K562 (cell line): ENCODE measurements at regions not wholly inside any gene's neighbourhood (a gene's known extent, or its start where the extent isn't known, plus 50 kb on each side); places are given as distances from the start of the nearest gene placed in this dataset.

Experiments used
- BHLHE40 ChIP-seq: IDR thresholded peaks from 2 replicates; pipeline ENCODE4 v1.6.1; 2011; ENCODE audit warnings: low read length, improper control_type of control experiment
- CREB1 ChIP-seq, 2 experiments: sonication (generic) in 1 of 2; formaldehyde crosslinking in 1 of 2; IDR thresholded peaks; 2 replicates each; pipeline versions ENCODE4 v1.6.1 to v1.8.0; 2012 to 2022; ENCODE audit warnings: inconsistent platforms in 1 of 2, mild to moderate bottlenecking in 1 of 2, missing genetic modification reagents in 1 of 2, moderate library complexity in 1 of 2
- DMBX1 ChIP-seq: fragments of 250-450 bp; sonication (Bioruptor Pico); IDR thresholded peaks from 2 replicates; pipeline ENCODE4 v1.8.0; 2022; ENCODE audit warnings: inconsistent platforms, mild to moderate bottlenecking, moderate library complexity, borderline replicate concordance
- GATAD2A ChIP-seq: fragments of 450-650 bp; IDR thresholded peaks from 2 replicates; pipeline ENCODE4 v1.6.1; 2017
- NCOR1 ChIP-seq: fragments of 450-650 bp; IDR thresholded peaks from 2 replicates; pipeline ENCODE4 v1.6.1; 2016; ENCODE audit warnings: mild to moderate bottlenecking, moderate library complexity
- RBM22 ChIP-seq: fragments of 200-400 bp; formaldehyde crosslinking; IDR thresholded peaks from 2 replicates; pipeline ENCODE4 v1.6.1; 2018; ENCODE audit warnings: low read length, low read depth; ENCODE audit not compliant: poor library complexity, severe bottlenecking
- RBM25 ChIP-seq: fragments of 200-400 bp; formaldehyde crosslinking; IDR thresholded peaks from 2 replicates; pipeline ENCODE4 v1.6.1; 2018; ENCODE audit warnings: low read length, low read depth, moderate library complexity; ENCODE audit not compliant: severe bottlenecking
- RBM34 ChIP-seq: fragments of 200-400 bp; formaldehyde crosslinking; IDR thresholded peaks from 2 replicates; pipeline ENCODE4 v1.6.1; 2018; ENCODE audit warnings: low read length, borderline replicate concordance; ENCODE audit not compliant: insufficient read depth
- RHOXF2B ChIP-seq: fragments of 250-450 bp; sonication (Bioruptor Pico); conservative IDR thresholded peaks from 2 replicates; pipeline ENCODE4 v1.5.1; 2021
- SMAD2 ChIP-seq: fragments of 150-350 bp; IDR thresholded peaks from 2 replicates; pipeline ENCODE4 v1.6.1; 2014; ENCODE audit warnings: low read depth, mild to moderate bottlenecking, low read length
- ZHX1 ChIP-seq: fragments of 150-350 bp; conservative IDR thresholded peaks from 2 replicates; pipeline ENCODE4 v1.6.1; 2014; ENCODE audit warnings: low read length
- ZNF449 ChIP-seq: fragments of 250-450 bp; sonication (Bioruptor Pico); IDR thresholded peaks from 2 replicates; pipeline ENCODE4 v1.8.0; 2022; ENCODE audit warnings: moderate library complexity, mild to moderate bottlenecking, inconsistent platforms
- TF ChIP-seq, protein P1 (sequence below): IDR thresholded peaks from 3 replicates; pipeline ENCODE4 v1.6.1; 2011; ENCODE audit warnings: borderline replicate concordance, mild to moderate bottlenecking; ENCODE audit not compliant: insufficient read length, insufficient read depth
- TF ChIP-seq, protein P2 (sequence below): sonication (generic); formaldehyde crosslinking; IDR thresholded peaks from 2 replicates; pipeline ENCODE4 v1.5.0; 2020; ENCODE audit warnings: missing genetic modification reagents
- TF ChIP-seq, protein P3 (sequence below): fragments of 450-650 bp; IDR thresholded peaks from 2 replicates; pipeline ENCODE4 v1.6.1; 2016; ENCODE audit warnings: antibody characterized with exemption
- TF ChIP-seq, protein P4 (sequence below): fragments of 450-650 bp; formaldehyde crosslinking; IDR thresholded peaks from 2 replicates; pipeline ENCODE4 v1.4.0; 2020; ENCODE audit warnings: mild to moderate bottlenecking, moderate library complexity
- TF ChIP-seq, protein P5 (sequence below): fragments of 250-450 bp; sonication (Bioruptor Pico); IDR thresholded peaks from 2 replicates; pipeline ENCODE4 v1.5.0; 2020; ENCODE audit warnings: mild to moderate bottlenecking

- peak; percentile 35; the same call in 1 of the 2 replicates for TF ChIP-seq BHLHE40
- TF ChIP-seq CREB1 (IDR thresholded peaks at IDR 0.05): peak; percentile 57; the same call in 1 of the 2 replicates
- peak; percentile 51; the same call in 1 of the 2 replicates for TF ChIP-seq CREB1 (CRISPR knock-in tag; IDR thresholded peaks at IDR 0.05)
- TF ChIP-seq, protein P1, sequence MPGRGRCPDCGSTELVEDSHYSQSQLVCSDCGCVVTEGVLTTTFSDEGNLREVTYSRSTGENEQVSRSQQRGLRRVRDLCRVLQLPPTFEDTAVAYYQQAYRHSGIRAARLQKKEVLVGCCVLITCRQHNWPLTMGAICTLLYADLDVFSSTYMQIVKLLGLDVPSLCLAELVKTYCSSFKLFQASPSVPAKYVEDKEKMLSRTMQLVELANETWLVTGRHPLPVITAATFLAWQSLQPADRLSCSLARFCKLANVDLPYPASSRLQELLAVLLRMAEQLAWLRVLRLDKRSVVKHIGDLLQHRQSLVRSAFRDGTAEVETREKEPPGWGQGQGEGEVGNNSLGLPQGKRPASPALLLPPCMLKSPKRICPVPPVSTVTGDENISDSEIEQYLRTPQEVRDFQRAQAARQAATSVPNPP: no peak
- no peak for TF ChIP-seq RBM34
- TF ChIP-seq, protein P2, sequence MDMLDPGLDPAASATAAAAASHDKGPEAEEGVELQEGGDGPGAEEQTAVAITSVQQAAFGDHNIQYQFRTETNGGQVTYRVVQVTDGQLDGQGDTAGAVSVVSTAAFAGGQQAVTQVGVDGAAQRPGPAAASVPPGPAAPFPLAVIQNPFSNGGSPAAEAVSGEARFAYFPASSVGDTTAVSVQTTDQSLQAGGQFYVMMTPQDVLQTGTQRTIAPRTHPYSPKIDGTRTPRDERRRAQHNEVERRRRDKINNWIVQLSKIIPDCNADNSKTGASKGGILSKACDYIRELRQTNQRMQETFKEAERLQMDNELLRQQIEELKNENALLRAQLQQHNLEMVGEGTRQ (CRISPR knock-in tag): no peak
- no peak for TF ChIP-seq RHOXF2B (CRISPR knock-in tag)
- no peak for TF ChIP-seq GATAD2A
- TF ChIP-seq, protein P3, sequence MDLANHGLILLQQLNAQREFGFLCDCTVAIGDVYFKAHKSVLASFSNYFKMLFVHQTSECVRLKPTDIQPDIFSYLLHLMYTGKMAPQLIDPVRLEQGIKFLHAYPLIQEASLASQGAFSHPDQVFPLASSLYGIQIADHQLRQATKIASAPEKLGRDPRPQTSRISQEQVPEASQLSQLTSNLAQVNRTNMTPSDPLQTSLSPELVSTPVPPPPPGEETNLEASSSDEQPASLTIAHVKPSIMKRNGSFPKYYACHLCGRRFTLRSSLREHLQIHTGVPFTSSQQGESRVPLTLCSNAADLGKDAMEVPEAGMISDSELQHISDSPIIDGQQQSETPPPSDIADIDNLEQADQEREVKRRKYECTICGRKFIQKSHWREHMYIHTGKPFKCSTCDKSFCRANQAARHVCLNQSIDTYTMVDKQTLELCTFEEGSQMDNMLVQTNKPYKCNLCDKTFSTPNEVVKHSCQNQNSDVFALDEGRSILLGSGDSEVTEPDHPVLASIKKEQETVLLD: peak; percentile 71; the same call in 1 of the 2 replicates
- TF ChIP-seq, protein P4, sequence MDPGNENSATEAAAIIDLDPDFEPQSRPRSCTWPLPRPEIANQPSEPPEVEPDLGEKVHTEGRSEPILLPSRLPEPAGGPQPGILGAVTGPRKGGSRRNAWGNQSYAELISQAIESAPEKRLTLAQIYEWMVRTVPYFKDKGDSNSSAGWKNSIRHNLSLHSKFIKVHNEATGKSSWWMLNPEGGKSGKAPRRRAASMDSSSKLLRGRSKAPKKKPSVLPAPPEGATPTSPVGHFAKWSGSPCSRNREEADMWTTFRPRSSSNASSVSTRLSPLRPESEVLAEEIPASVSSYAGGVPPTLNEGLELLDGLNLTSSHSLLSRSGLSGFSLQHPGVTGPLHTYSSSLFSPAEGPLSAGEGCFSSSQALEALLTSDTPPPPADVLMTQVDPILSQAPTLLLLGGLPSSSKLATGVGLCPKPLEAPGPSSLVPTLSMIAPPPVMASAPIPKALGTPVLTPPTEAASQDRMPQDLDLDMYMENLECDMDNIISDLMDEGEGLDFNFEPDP (CRISPR knock-in tag): no peak
- TF ChIP-seq RBM25: peak; percentile 41
- TF ChIP-seq ZHX1: no peak
- TF ChIP-seq, protein P5, sequence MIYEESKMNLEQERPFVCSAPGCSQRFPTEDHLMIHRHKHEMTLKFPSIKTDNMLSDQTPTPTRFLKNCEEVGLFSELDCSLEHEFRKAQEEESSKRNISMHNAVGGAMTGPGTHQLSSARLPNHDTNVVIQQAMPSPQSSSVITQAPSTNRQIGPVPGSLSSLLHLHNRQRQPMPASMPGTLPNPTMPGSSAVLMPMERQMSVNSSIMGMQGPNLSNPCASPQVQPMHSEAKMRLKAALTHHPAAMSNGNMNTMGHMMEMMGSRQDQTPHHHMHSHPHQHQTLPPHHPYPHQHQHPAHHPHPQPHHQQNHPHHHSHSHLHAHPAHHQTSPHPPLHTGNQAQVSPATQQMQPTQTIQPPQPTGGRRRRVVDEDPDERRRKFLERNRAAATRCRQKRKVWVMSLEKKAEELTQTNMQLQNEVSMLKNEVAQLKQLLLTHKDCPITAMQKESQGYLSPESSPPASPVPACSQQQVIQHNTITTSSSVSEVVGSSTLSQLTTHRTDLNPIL (CRISPR knock-in tag): no peak
- peak; percentile 19; the same call in 1 of the 2 replicates for TF ChIP-seq DMBX1 (CRISPR knock-in tag)
- TF ChIP-seq NCOR1: 0 out of 2 replicates have a peak, but pooled peaks have one; percentile 52
- no peak for TF ChIP-seq RBM22
- TF ChIP-seq ZNF449: no peak
- TF ChIP-seq SMAD2: no peak
Measured at GRCh38 chr6:90369024-90369519, 72.4 kb upstream of the BACH2 start (continued).
